OCI-LY3 (cell line): ENCODE measurements at regions not wholly inside any gene's neighbourhood (a gene's known extent, or its start where the extent isn't known, plus 50 kb on each side); places are given as distances from the start of the nearest gene placed in this dataset.

ENCODE experiments used
- EZH2phosphoT487 ChIP-seq: fragments of 200-600 bp; shearing (Covaris generic); IDR thresholded peaks from 2 replicates; pipeline ENCODE4 v1.6.1; 2018; ENCODE audit warnings: antibody characterized with exemption, mixed run types, low read depth
- TF ChIP-seq, protein P1 (sequence below): fragments of 200-600, 300-600 bp; sonication (generic); IDR thresholded peaks from 2 replicates; pipeline ENCODE4 v1.5.1; 2014; ENCODE audit warnings: antibody characterized with exemption, low read length, low read depth

GRCh38 chr5:124315741-124316415 is 430.6 kb downstream of the ZNF608 start:
- TF ChIP-seq, protein P1, sequence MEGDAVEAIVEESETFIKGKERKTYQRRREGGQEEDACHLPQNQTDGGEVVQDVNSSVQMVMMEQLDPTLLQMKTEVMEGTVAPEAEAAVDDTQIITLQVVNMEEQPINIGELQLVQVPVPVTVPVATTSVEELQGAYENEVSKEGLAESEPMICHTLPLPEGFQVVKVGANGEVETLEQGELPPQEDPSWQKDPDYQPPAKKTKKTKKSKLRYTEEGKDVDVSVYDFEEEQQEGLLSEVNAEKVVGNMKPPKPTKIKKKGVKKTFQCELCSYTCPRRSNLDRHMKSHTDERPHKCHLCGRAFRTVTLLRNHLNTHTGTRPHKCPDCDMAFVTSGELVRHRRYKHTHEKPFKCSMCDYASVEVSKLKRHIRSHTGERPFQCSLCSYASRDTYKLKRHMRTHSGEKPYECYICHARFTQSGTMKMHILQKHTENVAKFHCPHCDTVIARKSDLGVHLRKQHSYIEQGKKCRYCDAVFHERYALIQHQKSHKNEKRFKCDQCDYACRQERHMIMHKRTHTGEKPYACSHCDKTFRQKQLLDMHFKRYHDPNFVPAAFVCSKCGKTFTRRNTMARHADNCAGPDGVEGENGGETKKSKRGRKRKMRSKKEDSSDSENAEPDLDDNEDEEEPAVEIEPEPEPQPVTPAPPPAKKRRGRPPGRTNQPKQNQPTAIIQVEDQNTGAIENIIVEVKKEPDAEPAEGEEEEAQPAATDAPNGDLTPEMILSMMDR = no peak
- no peak for TF ChIP-seq EZH2phosphoT487
